OCI-LY7 (cell line): ENCODE measurements at regions not wholly inside any gene's neighbourhood (a gene's known extent, or its start where the extent isn't known, plus 50 kb on each side); places are given as distances from the start of the nearest gene placed in this dataset.
"Not testable (repeated sequence)": the region's sequence is repeated elsewhere in the genome, so short reads cannot be mapped to it uniquely, and the experiment has no call there.

Experiments used
- BruUV-seq: library from RNA; stranded (reverse); fragments of 400-500 nt; replicated peaks from 2 replicates; lab custom pipeline; 2021; lab: Mats Ljungman, UMichigan
- CTCF ChIA-PET: fragments of 300-600 bp; sonication (Branson Sonifier 250); formaldehyde crosslinking; loops from one replicate; lab custom pipeline; 2022; ENCODE audit warnings: antibody characterized with exemption; ENCODE audit not compliant: unreplicated experiment; lab: Charles Lee
- POLR2A ChIA-PET: fragments of 300-600 bp; sonication (Branson Sonifier 250); formaldehyde crosslinking; loops from one replicate; lab custom pipeline; 2022; ENCODE audit warnings: antibody characterized with exemption; lab: Charles Lee
- DNase-seq: peaks from one replicate; pipeline ENCODE4 v3.0.0-alpha.2; 2015; ENCODE audit warnings: low spot score
- H2AFZ ChIP-seq: fragments of 200-600 bp; sonication (generic), shearing (Covaris generic); 2 replicates; pipeline ENCODE4 v1.6.1; 2014; ENCODE audit warnings: mild to moderate bottlenecking, antibody characterized with exemption, low read length, moderate library complexity
- H3K27ac ChIP-seq: fragments of 200-600 bp; sonication (generic); 2 replicates; pipeline ENCODE4 v1.5.1; 2014; ENCODE audit warnings: mixed run types, low read depth, mild to moderate bottlenecking, moderate library complexity, low read length, inconsistent platforms; ENCODE audit not compliant: poor library complexity, severe bottlenecking
- H3K36me3 ChIP-seq: fragments of 200-600 bp; sonication (generic); 2 replicates; pipeline ENCODE4 v1.6.1; 2014; ENCODE audit warnings: mild to moderate bottlenecking, antibody characterized with exemption, low read length, moderate library complexity, mixed read lengths; ENCODE audit not compliant: insufficient read depth
- H3K4me1 ChIP-seq: fragments of 200-600 bp; sonication (generic); 2 replicates; pipeline ENCODE4 v1.5.1; 2014; ENCODE audit warnings: mild to moderate bottlenecking, low read length; ENCODE audit not compliant: insufficient read depth, poor library complexity, severe bottlenecking
- H3K4me2 ChIP-seq: fragments of 200-600 bp; sonication (generic); 2 replicates; pipeline ENCODE4 v1.6.1; 2014; ENCODE audit warnings: mild to moderate bottlenecking, low read length
- H3K4me3 ChIP-seq: fragments of 200-600 bp; sonication (generic); 2 replicates; pipeline ENCODE4 v1.5.1; 2014; ENCODE audit warnings: mild to moderate bottlenecking, low read depth, low read length; ENCODE audit not compliant: poor library complexity, severe bottlenecking
- H3K79me2 ChIP-seq: fragments of 200-600 bp; sonication (generic); 2 replicates; pipeline ENCODE4 v1.6.1; 2016; ENCODE audit warnings: low read depth, mild to moderate bottlenecking, low read length, moderate library complexity, mixed read lengths; ENCODE audit not compliant: insufficient read depth
- H3K9me2 ChIP-seq: fragments of 200-600 bp; sonication (generic); 2 replicates; pipeline ENCODE4 v1.6.1; 2016; ENCODE audit warnings: mild to moderate bottlenecking, low read length, mixed read lengths; ENCODE audit not compliant: insufficient read depth
- H3K9me3 ChIP-seq: fragments of 200-600 bp; sonication (generic); 2 replicates; pipeline ENCODE4 v1.6.1; 2014; ENCODE audit warnings: mild to moderate bottlenecking, mixed run types, low read length, mixed read lengths
- H4K20me1 ChIP-seq: fragments of 200-600 bp; sonication (generic); 2 replicates; pipeline ENCODE4 v1.6.1; 2014; ENCODE audit warnings: mild to moderate bottlenecking, antibody characterized with exemption, low read length, moderate library complexity, mixed read lengths; ENCODE audit not compliant: insufficient read depth
- CTCF ChIP-seq: fragments of 200-600 bp; sonication (generic); conservative IDR thresholded peaks from 2 replicates; pipeline ENCODE4 v1.5.1; 2014; ENCODE audit warnings: mild to moderate bottlenecking, antibody characterized with exemption, low read length, moderate library complexity, mixed read lengths
- EZH2phosphoT487 ChIP-seq: fragments of 200-600 bp; sonication (generic); IDR thresholded peaks from 2 replicates; pipeline ENCODE4 v1.6.1; 2018; ENCODE audit warnings: low read depth, borderline replicate concordance, mild to moderate bottlenecking, mixed run types, antibody characterized with exemption, low read length, moderate library complexity, mixed read lengths
- intact Hi-C: fragments of 100-400 bp; cut with micrococcal nuclease; formaldehyde crosslinking; loops from one replicate; pipeline ENCODE4 v1.10.0; 2022; ENCODE audit not compliant: unreplicated experiment

DNA sequence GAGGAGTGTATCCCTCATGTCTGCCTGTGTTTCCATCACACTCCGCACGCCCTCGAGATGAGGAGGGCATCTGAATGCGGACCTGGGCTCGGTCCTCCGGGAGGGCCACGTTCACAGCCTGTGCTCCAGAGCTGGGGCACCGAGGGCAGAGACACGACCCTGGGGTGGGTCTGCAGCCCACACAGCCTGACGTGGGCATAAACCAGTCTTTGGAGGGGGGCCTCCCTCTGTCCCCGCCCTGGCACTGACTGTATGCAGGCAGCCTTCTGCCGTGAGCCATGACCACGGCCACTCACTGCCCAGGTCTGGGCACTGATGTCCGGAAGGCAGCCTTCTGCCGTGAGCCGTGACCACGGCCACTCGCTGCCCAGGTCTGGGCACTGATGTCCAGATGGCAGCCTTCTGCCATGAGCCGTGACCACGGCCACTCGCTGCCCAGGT, 1425.1 kb downstream of the BRD1 start:
- no peaks in the 10 kb centered on the region for H3K9me2 ChIP-seq
- no peak for TF ChIP-seq EZH2phosphoT487
- TF ChIP-seq CTCF = no peak
- DNase-seq = no peak
- no peaks in the 10 kb centered on the region for H3K36me3 ChIP-seq
- ChIA-PET CTCF (no interaction called here), POLR2A (no interaction called here)
- no peak overlapping the region for H2AFZ ChIP-seq
- H3K27ac ChIP-seq = no peak overlapping the region
- no TSS peak for BruUV-seq
- H3K4me1 ChIP-seq = no peaks in the 10 kb centered on the region
- H3K79me2 ChIP-seq = no peaks in the 10 kb centered on the region
- H3K4me2 ChIP-seq = no peak overlapping the region
- H3K4me3 ChIP-seq = no peak overlapping the region
- no peaks in the 10 kb centered on the region for H4K20me1 ChIP-seq
- no peaks in the 10 kb centered on the region for H3K9me3 ChIP-seq
- intact Hi-C loops = no loop called here

GRCh38 chr22:48401523-48401922, 1426.2 kb downstream of the BRD1 start:
- H3K36me3 ChIP-seq, H3K9me2 ChIP-seq, CTCF ChIA-PET, BruUV-seq, H3K4me2 ChIP-seq, H3K27ac ChIP-seq, DNase-seq, H2AFZ ChIP-seq, intact Hi-C loops, H3K4me3 ChIP-seq, H3K9me3 ChIP-seq, H3K79me2 ChIP-seq, POLR2A ChIA-PET, H3K4me1 ChIP-seq, H4K20me1 ChIP-seq: not testable (repeated sequence)

GRCh38 chr22:48398181-48398905, 1429.3 kb downstream of the BRD1 start:
- no peak overlapping the region for H3K27ac ChIP-seq
- no peak overlapping the region for H3K4me3 ChIP-seq
- no TSS peak for BruUV-seq
- no peaks in the 10 kb centered on the region for H3K9me3 ChIP-seq
- TF ChIP-seq EZH2phosphoT487 (no peak), CTCF (no peak)
- H3K36me3 ChIP-seq = no peaks in the 10 kb centered on the region
- no peaks in the 10 kb centered on the region for H3K9me2 ChIP-seq
- no peaks in the 10 kb centered on the region for H4K20me1 ChIP-seq
- H2AFZ ChIP-seq = no peak overlapping the region
- DNase-seq = no peak
- intact Hi-C loops = no loop called here
- no peak overlapping the region for H3K4me2 ChIP-seq
- H3K4me1 ChIP-seq = no peaks in the 10 kb centered on the region
- no peaks in the 10 kb centered on the region for H3K79me2 ChIP-seq
- CTCF ChIA-PET = no interaction called here
- POLR2A ChIA-PET = no interaction called here
